CD14-positive monocyte (primary cell): ENCODE measurements at regions not wholly inside any gene's neighbourhood (a gene's known extent, or its start where the extent isn't known, plus 50 kb on each side); places are given as distances from the start of the nearest gene placed in this dataset.
"Not testable (repeated sequence)": the region's sequence is repeated elsewhere in the genome, so short reads cannot be mapped to it uniquely, and the experiment has no call there.

Experiments used
- DNase-seq, 3 donors: peaks; one replicate each; pipeline ENCODE4 v3.0.0-alpha.2; 2011 to 2022
- H2AFZ ChIP-seq: 2 replicates; pipeline ENCODE4 v1.6.0; 2012; ENCODE audit warnings: mild to moderate bottlenecking, low read depth, low read length, inconsistent platforms; ENCODE audit not compliant: insufficient read depth, poor library complexity, severe bottlenecking
- H3K27ac ChIP-seq, 2 donors: 1 replicate in 1 of 2; 2 replicates in 1 of 2; pipeline ENCODE4 v1.5.1; 2012 to 2013; ENCODE audit warnings: low read length in 2 of 2, control low read depth in 1 of 2, inconsistent platforms in 1 of 2, low read depth in 1 of 2, mild to moderate bottlenecking in 1 of 2
- H3K27me3 ChIP-seq, 2 donors: one replicate each; pipeline versions ENCODE4 v1.6.0 to v1.6.1; 2011 to 2013; ENCODE audit warnings: low read length in 2 of 2; ENCODE audit not compliant: control insufficient read depth in 2 of 2, insufficient read depth in 2 of 2
- H3K36me3 ChIP-seq, 2 donors: replicated peaks in 1 of 2; 1 replicate in 1 of 2; 2 replicates in 1 of 2; pipeline versions ENCODE4 v1.5.1 to v1.6.1; 2012 to 2013; ENCODE audit warnings: low read length in 2 of 2, control low read depth in 1 of 2, inconsistent platforms in 1 of 2, mild to moderate bottlenecking in 1 of 2; ENCODE audit not compliant: insufficient read depth in 2 of 2, control insufficient read depth in 1 of 2
- H3K4me1 ChIP-seq, 2 donors: 1 replicate in 1 of 2; 2 replicates in 1 of 2; pipeline versions ENCODE4 v1.5.1 to v1.6.1; 2012 to 2013; ENCODE audit warnings: low read length in 2 of 2, control low read depth in 1 of 2, inconsistent platforms in 1 of 2, mild to moderate bottlenecking in 1 of 2, moderate library complexity in 1 of 2; ENCODE audit not compliant: insufficient read depth in 2 of 2, control insufficient read depth in 1 of 2
- H3K4me2 ChIP-seq: replicated peaks from 2 replicates; pipeline ENCODE3; 2012; ENCODE audit warnings: low read length, moderate library complexity, mild to moderate bottlenecking; ENCODE audit not compliant: poor library complexity, severe bottlenecking; ENCODE audit errors: extremely low read depth
- H3K4me3 ChIP-seq, 3 experiments: fragments of 200-600 bp in 1 of 3; sonication (generic) in 1 of 3; replicated peaks in 1 of 3; 1 replicate in 2 of 3; 2 replicates in 1 of 3; pipeline ENCODE4 v1.5.1; 2011 to 2013; ENCODE audit warnings: low read length in 3 of 3, mild to moderate bottlenecking in 3 of 3, control low read depth in 2 of 3, low read depth in 2 of 3, inconsistent platforms in 1 of 3, moderate library complexity in 1 of 3
- H3K79me2 ChIP-seq: 2 replicates; pipeline ENCODE4 v1.6.0; 2012; ENCODE audit warnings: mild to moderate bottlenecking, control low read depth, inconsistent platforms, low read length, moderate library complexity; ENCODE audit not compliant: insufficient read depth
- H3K9ac ChIP-seq: 2 replicates; pipeline ENCODE4 v1.6.0; 2017; ENCODE audit warnings: low read length, mild to moderate bottlenecking; ENCODE audit not compliant: insufficient read depth, poor library complexity, severe bottlenecking
- H3K9me3 ChIP-seq, 2 donors: replicated peaks in 1 of 2; 1 replicate in 1 of 2; 2 replicates in 1 of 2; pipeline versions ENCODE4 v1.5.1 to v1.6.1; 2012 to 2013; ENCODE audit warnings: low read length in 2 of 2, control low read depth in 1 of 2; ENCODE audit not compliant: control insufficient read depth in 1 of 2, insufficient read depth in 1 of 2
- H4K20me1 ChIP-seq: 2 replicates; pipeline ENCODE4 v1.6.0; 2012; ENCODE audit warnings: mild to moderate bottlenecking, low read length, control low read depth, moderate library complexity; ENCODE audit not compliant: insufficient read depth
- H3K27ac Mint-ChIP-seq, 7 donors: one replicate each; pipeline ENCODE4 v1.8.0; 2020; ENCODE audit warnings: mild to moderate bottlenecking in 7 of 7, mixed read lengths in 7 of 7, moderate library complexity in 6 of 7, inconsistent platforms in 2 of 7
- H3K27me3 Mint-ChIP-seq, 3 donors: one replicate each; pipeline ENCODE4 v1.8.0; 2021 to 2022; ENCODE audit warnings: low read depth in 3 of 3, mild to moderate bottlenecking in 3 of 3, mixed read lengths in 3 of 3, moderate library complexity in 3 of 3, inconsistent platforms in 1 of 3
- H3K36me3 Mint-ChIP-seq, 2 donors: one replicate each; pipeline ENCODE4 v1.8.0; 2020; ENCODE audit warnings: mixed read lengths in 2 of 2, inconsistent platforms in 1 of 2, mild to moderate bottlenecking in 1 of 2
- H3K4me1 Mint-ChIP-seq: one replicate; pipeline ENCODE4 v1.8.0; 2020; ENCODE audit warnings: mild to moderate bottlenecking, mixed read lengths
- H3K4me3 Mint-ChIP-seq, 2 donors: one replicate each; pipeline ENCODE4 v1.8.0; 2020; ENCODE audit warnings: mild to moderate bottlenecking in 2 of 2, mixed read lengths in 2 of 2, moderate library complexity in 1 of 2
- H3K9me3 Mint-ChIP-seq, 7 donors: one replicate each; pipeline ENCODE4 v1.8.0; 2020 to 2022; ENCODE audit warnings: mixed read lengths in 7 of 7, mild to moderate bottlenecking in 6 of 7, moderate library complexity in 6 of 7, inconsistent platforms in 2 of 7
- CTCF ChIP-seq: fragments of 200-600 bp; IDR thresholded peaks from one replicate; pipeline ENCODE4 v1.8.0; 2022; ENCODE audit warnings: antibody characterized with exemption, mild to moderate bottlenecking
- WGBS: methylation state at CpG from one replicate; pipeline ENCODE4 v1.1.5; 2013; ENCODE audit warnings: missing lambda C conversion rate; ENCODE audit not compliant: insufficient coverage; 5-methylcytosine and 5-hydroxymethylcytosine counted together
- intact Hi-C, 2 donors: fragments of 100-400 bp; cut with micrococcal nuclease; formaldehyde crosslinking; loops; one replicate each; pipeline versions ENCODE4 v1.15.0 to v1.15.1; 2023

GRCh38 chr2:47964277-47964676 lies 58.0 kb upstream of the FBXO11 start:
- H3K36me3 ChIP-seq = no peaks in the 10 kb centered on the region
- no peak overlapping the region for H3K4me2 ChIP-seq
- no peaks in the 10 kb centered on the region for H3K9me3 ChIP-seq
- Mint-ChIP-seq H3K4me1 (no peaks in the 10 kb centered on the region), H3K27ac (no peak overlapping the region), H3K4me3 (no peak overlapping the region), H3K36me3 (no peaks in the 10 kb centered on the region), H3K9me3 (peaks cover 0 to 7% (median 4%) of the 10 kb centered on the region in 7 donors), H3K27me3 (peaks cover 3 to 31% (median 9%) of the 10 kb centered on the region in 3 donors)
- H4K20me1 ChIP-seq = no peaks in the 10 kb centered on the region
- intact Hi-C loops = no loop called here
- H2AFZ ChIP-seq = no peak overlapping the region
- no peak for TF ChIP-seq CTCF
- H3K9ac ChIP-seq = no peak overlapping the region
- H3K27me3 ChIP-seq = peaks cover 7 to 15% of the 10 kb centered on the region in 2 donors
- DNase-seq = no peak
- H3K79me2 ChIP-seq = no peaks in the 10 kb centered on the region
- no peak overlapping the region for H3K4me3 ChIP-seq
- no peak overlapping the region for H3K27ac ChIP-seq
- H3K4me1 ChIP-seq = no peaks in the 10 kb centered on the region

GRCh38 chr2:47964722-47965434 lies 58.6 kb upstream of the FBXO11 start:
- peaks cover 0 to 7% (median 4%) of the 10 kb centered on the region in 7 donors for H3K9me3 Mint-ChIP-seq
- H3K9me3 ChIP-seq = no peaks in the 10 kb centered on the region
- H2AFZ ChIP-seq = no peak overlapping the region
- H3K36me3 ChIP-seq = no peaks in the 10 kb centered on the region
- no peak for TF ChIP-seq CTCF
- H4K20me1 ChIP-seq = no peaks in the 10 kb centered on the region
- intact Hi-C loops = no loop called here
- H3K4me3 Mint-ChIP-seq = no peak overlapping the region
- peaks cover 3 to 27% (median 9%) of the 10 kb centered on the region in 3 donors for H3K27me3 Mint-ChIP-seq
- no peaks in the 10 kb centered on the region for H3K4me1 ChIP-seq
- H3K27me3 ChIP-seq = peaks cover 7 to 15% of the 10 kb centered on the region in 2 donors
- H3K4me1 Mint-ChIP-seq = no peaks in the 10 kb centered on the region
- no CpG with 5 or more reads among the region's 8 CpGs for WGBS
- no peaks in the 10 kb centered on the region for H3K79me2 ChIP-seq
- H3K36me3 Mint-ChIP-seq = no peaks in the 10 kb centered on the region
- H3K4me2 ChIP-seq = no peak overlapping the region
- no peak overlapping the region for H3K27ac Mint-ChIP-seq
- H3K4me3 ChIP-seq = no peak overlapping the region
- no peak overlapping the region for H3K9ac ChIP-seq
- H3K27ac ChIP-seq = no peak overlapping the region
- DNase-seq = no peak

GRCh38 chr2:47976728-47977127 lies 70.4 kb upstream of the FBXO11 start:
- H3K9ac ChIP-seq, H4K20me1 ChIP-seq, H2AFZ ChIP-seq, H3K4me3 Mint-ChIP-seq, H3K36me3 ChIP-seq, H3K36me3 Mint-ChIP-seq, DNase-seq, H3K79me2 ChIP-seq, H3K4me2 ChIP-seq, H3K4me1 Mint-ChIP-seq, H3K4me3 ChIP-seq, H3K27me3 ChIP-seq, H3K27ac ChIP-seq, H3K27me3 Mint-ChIP-seq, H3K4me1 ChIP-seq, H3K9me3 ChIP-seq, intact Hi-C loops, H3K27ac Mint-ChIP-seq: not testable (repeated sequence)
- H3K9me3 Mint-ChIP-seq = peaks cover 3 to 20% (median 9%) of the 10 kb centered on the region in 7 donors
